ENCODE measurements at regions not wholly inside any gene's neighbourhood (a gene's known extent, or its start where the extent isn't known, plus 50 kb on each side); places are given as distances from the start of the nearest gene placed in this dataset.

DNA sequence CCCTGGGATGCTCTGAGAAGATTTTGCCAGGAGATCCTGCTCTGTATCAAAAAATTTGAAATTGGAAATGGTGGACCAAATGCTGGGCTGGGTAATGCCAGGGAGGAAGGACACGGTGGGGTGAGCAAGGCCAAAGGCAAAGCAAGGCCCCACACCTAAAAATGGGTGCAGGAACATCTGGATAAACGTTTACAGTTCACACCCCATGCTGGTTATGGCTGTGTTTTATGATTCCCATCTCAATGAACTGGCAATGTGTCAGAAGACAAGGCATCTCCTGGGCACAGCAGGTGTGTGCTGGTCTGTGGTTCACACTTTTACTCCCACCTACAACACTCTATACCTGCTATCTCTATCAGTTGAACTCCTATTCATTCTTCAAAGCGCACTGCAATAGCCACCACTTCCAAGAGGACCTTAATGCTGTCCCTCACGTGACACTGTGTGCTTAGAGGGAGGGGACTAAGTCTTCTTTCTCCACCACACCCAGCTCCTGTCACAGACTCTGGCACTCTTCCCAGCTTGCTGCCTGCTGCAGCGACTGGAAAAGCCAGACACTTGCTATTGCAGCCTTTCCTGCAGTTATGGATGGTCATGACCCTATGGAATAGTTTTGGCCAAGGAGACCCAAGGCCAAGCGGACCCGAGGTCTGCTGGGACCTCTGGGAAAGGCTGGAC lies 277.5 kb downstream of the CTTN start:
- DNase-seq (ENCODE audit: low read depth in 2 of 2): no peak

- DNase-seq (ENCODE audit: low read depth in 2 of 2): no peak
Measured at GRCh38 chr11:70677232-70677916, 279.0 kb downstream of the CTTN start.

GRCh38 chr11:70678931-70679900 lies 280.9 kb downstream of the CTTN start:
- DNase-seq (ENCODE audit: low read depth in 2 of 2): no peak

- no peak for DNase-seq (ENCODE audit: low read depth in 2 of 2)
Measured at GRCh38 chr11:70680781-70681281, 282.5 kb downstream of the CTTN start.

DNA sequence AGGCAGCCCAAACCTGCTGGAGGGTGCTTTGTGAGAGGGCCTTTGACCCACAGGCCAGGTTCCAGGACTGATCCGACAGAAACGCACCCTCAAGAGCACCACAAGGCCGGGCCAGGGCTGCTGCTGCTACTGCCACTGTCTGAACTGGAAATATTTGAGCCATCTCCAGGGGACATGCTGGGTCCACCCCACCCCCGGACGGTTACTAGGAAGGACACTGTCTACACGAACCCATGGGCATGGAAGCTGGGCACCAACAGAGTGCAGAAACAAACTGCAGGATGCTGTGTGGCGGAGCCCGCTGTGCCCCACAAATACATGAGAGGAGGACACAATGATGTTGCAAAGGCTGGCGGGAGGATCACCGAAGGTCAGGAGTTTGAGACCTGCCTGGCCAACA lies 283.7 kb downstream of the CTTN start:
- DNase-seq (ENCODE audit: low read depth in 2 of 2): no peak

GRCh38 chr11:70682760-70683159 lies 284.4 kb downstream of the CTTN start:
- DNase-seq (ENCODE audit: low read depth in 2 of 2): no peak

DNA sequence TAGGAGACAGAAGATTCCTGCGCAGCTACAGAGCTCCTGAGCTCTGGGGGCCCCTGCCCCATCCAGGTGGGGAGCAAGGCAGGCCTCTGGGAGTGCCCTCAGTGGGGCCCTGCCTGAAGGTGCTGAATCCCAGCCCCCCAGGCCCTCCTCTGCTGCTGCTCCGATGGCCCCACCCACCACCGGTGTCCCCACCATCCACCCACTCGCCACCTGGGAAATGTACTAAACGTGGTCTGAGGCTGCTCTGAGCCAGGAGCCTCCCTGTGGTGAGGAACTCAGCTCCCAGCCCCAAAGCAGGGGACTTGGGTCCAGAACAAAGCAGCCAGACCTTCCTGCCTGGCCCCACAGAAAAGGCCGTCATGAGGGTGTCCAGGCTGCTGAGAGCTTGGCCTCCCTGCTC lies 289.4 kb downstream of the CTTN start:
- DNase-seq (ENCODE audit: low read depth in 2 of 2): no peak

DNA sequence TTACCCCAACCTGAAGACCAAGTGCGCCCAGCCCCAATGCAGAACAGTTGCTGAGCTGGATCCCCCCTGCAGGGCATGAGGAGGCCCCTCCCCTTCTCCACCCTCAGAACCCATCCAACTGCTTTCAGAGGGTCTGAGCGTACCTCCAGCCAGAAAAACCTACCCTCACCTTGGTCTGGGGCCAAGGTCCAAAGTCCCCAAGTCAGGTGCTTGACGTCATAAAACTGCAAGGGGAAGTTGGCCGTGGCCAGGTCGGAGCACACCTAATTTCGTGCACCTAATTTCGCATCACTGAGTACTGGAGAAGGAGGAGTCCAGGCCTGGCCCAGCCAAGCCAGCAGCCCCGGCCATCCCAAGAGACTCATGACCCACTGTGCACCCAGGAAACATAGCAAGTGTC lies 289.8 kb downstream of the CTTN start:
- DNase-seq (ENCODE audit: low read depth in 2 of 2): no peak

- no peak for DNase-seq (ENCODE audit: low read depth in 2 of 2)
Measured at GRCh38 chr11:70689764-70690163, 291.4 kb downstream of the CTTN start.

- DNase-seq (ENCODE audit: low read depth in 2 of 2): no peak
Measured at GRCh38 chr11:70692131-70692530, 293.8 kb downstream of the CTTN start.

DNA sequence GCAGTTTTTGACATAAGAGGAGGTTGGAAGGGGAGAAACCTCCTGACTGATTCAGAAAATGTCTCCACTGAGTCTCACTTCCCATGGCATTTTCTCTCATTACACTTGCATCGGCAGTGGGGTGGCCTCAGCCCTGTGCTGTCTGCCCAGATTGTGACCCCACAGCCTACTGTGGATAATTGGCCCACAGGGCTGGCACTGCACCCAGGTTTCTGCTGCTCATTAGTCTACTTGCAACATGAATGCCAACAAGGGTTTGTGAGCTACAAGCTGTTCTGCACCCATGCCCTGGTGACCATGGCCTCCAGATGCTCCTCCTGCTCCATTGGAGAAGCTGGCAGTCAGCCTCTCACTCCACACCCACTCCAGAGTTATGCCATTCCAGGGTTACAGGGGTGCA lies 296.0 kb downstream of the CTTN start:
- no peak for DNase-seq (ENCODE audit: low read depth in 2 of 2)

DNA sequence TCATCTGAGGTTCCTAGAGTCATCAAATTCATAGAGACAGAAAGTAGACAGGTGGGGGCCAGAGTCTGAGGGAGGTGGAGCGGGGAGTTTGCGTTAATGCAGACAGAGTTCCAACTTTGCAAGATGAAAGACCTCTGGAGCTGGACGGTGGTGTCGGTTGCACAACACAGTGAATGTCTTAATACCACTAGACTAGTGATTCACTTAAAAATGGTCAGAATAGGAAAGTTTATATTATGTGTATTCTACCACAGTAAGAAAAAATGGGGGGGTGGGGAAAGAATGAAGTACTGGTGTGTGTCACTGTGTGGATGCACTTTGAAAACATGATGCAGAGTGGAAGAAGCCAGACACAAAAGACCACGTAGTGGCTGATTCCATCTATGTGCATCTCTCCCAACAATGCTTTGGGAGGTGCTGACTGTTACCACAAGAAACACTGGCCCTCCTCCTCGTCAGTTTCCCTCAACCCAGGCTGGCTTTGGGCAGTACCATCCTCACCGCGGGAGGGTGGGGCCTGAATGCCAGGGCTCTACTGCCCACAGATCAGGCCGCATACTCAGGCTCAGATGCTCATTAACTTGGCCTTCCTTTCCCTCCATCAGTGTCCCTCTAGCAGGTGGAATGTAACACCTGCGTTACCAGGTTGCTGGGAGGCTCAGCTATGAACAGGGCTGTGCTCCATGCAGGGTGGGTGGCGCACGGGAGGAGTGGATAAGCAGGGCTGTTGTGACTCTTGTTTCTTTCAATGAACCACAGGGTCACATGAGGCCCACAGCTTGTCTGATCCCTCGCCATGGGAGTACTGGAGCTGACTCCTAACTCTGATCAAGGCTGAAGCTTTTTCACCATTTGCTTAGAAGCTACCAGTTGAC lies 297.0 kb downstream of the CTTN start:
- no peak for DNase-seq (ENCODE audit: low read depth in 2 of 2)

DNA sequence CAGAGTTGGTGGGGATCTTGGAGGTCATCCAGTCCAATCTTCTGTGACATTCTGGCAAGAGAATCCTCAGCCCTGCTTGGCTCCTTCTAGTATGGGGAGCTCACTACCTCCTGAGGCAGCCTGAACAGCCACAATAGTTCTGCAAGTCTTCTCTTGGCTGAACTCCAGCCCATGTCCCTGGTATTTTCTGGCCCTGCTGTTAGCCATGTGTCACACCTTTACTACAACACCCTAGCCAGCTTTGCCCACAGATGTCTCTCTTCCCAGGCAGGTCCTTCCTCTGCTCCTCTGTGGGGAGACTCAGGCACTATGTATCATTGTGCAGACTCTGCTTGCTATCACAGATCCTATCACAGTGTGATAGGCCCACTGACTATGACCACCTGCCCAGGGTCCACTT lies 297.7 kb downstream of the CTTN start:
- no peak for DNase-seq (ENCODE audit: low read depth in 2 of 2)

- DNase-seq (ENCODE audit: low read depth in 2 of 2): no peak
Measured at GRCh38 chr11:70696564-70696963, 298.2 kb downstream of the CTTN start.

GRCh38 chr11:70697701-70698100 lies 299.4 kb downstream of the CTTN start:
- DNase-seq (ENCODE audit: low read depth in 2 of 2): no peak

- DNase-seq (ENCODE audit: low read depth in 2 of 2): no peak
Measured at GRCh38 chr11:70698871-70699270, 300.5 kb downstream of the CTTN start.

GRCh38 chr11:70699294-70700221 lies 301.2 kb downstream of the CTTN start:
- DNase-seq (ENCODE audit: low read depth in 2 of 2): no peak

GRCh38 chr11:70700453-70700852 lies 302.1 kb downstream of the CTTN start:
- no peak for DNase-seq (ENCODE audit: low read depth in 2 of 2)

DNA sequence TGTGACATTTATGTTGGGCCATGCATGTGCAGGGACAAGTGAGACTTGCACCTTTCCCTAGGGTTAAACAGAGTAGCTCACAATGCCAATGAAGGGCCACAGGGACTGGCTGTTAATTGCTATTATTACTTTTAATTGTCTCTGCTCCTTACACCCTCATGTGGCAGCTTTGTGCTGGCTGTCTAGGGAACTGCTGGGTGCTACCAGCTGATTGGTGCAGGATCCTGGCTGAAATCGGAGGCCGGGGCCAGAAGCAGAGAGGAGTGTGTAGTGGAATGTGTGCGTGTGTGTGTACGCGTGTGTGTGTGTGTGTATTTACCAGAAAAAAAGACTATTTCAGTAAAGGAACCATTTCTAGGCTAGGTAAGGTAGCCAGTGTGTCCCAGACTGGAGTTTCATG lies 302.5 kb downstream of the CTTN start:
- DNase-seq (ENCODE audit: low read depth in 2 of 2): no peak

- DNase-seq (ENCODE audit: low read depth in 2 of 2): no peak
Measured at GRCh38 chr11:70702040-70702648, 303.8 kb downstream of the CTTN start.

All from stimulated activated CD8-positive, alpha-beta memory T cell treated with anti-CD3 and anti-CD28 coated beads, Interleukin-7, amount 100 ng/mL, for 4 hours (primary cell).